HG02840 (cell line): ENCODE measurements at regions not wholly inside any gene's neighbourhood (a gene's known extent, or its start where the extent isn't known, plus 50 kb on each side); places are given as distances from the start of the nearest gene placed in this dataset.
A peak's percentile ranks its signal among the peaks of the same experiment; 100 is the strongest.

ENCODE experiments used
- ATAC-seq: cut with Tn5 transposase; IDR thresholded peaks from one replicate; pipeline ENCODE4 v1.9.1; 2021; ENCODE audit warnings: mild to moderate bottlenecking, moderate library complexity, moderate number of reproducible peaks; ENCODE audit not compliant: unreplicated experiment, low FRiP score

GRCh38 chr15:70494517-70494851 is 268.9 kb downstream of the UACA start:
- no peak for ATAC-seq

DNA sequence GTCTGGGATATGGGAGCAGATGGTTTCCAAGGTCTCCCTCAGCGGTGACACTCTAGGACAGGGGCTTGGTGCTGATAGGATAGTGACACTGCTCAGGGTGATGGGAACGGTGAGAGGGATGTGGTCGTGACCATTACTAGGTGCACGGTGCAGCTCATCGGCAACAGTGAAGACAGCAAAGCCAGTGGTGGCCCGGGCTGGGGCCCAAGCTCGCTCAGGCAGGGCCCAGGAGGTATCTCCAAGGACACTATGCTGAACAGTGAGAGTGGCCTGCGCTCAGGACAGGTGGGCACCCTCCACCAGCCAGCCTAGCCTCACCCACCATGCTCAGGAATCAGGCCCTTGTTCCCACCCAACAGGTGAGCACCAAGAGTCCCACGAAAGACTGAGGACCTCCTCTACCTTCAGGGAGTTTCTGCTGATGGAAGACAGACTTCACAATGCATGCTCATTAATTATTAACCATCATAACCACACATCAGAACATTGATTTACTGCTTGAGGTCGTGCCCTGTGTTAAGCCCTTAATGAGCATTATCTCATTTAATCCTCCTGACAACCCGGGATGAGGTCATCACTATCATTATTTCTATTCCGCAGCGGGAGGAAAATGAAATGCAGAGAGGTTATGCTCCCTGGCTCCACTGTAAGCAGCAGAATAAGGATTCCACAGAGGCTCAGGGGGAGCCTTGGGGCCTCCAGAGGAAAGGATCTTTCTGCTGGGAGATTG is 269.4 kb downstream of the UACA start:
- no peak for ATAC-seq

GRCh38 chr15:70493376-70493775 is 270.0 kb downstream of the UACA start:
- ATAC-seq = no peak

DNA sequence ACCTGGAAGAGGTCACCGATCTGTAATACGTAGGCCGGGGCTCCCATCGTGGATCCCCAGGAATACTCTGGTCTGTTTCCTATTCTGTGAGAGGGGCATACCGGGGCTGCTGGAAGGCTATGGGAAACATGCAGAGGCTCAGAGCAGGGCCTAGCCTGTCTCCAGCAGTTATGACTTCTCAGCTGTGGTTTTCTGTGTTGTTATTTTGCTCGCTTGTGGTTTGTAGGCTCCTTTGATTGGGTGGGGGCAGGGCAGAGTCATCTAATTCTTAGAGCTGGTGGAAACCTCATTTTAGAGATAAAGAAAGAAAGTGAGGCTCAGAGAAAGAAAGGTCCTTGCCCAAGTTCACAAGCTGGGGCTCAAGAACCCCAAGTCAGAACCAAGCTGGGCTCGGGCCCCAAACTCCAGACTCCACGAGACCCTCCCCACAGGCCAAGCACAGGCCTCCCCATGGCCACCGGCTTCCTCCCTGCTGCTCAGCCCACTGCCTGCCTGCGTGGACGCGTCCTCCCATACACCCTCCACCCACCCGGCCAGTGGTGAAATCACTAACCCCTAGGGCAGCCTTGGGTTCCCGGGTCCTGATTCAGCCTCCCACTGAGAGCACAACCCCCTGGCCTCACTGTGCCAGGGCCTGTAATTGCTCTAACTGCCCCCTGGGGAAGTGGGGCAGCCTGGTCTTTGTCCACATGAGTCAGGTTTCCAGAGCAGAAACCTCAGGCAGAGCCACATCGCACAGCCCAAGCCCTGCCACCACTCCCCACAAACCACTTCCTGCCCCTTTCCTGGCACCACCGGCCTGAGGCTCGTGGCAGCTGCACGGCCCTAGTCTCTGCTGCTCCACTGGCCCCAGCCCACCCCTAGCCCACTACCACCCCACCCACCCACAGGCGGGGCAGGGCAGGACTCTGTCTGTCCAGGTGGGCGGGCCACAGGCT is 270.8 kb downstream of the UACA start:
- ATAC-seq = peak; percentile 46

GRCh38 chr15:70491641-70492040 is 271.7 kb downstream of the UACA start:
- no peak for ATAC-seq

GRCh38 chr15:70491201-70491621 is 272.1 kb downstream of the UACA start:
- no peak for ATAC-seq

- ATAC-seq = no peak
These were observed 272.6 kb downstream of the UACA start for GRCh38 chr15:70490838-70491155.

DNA sequence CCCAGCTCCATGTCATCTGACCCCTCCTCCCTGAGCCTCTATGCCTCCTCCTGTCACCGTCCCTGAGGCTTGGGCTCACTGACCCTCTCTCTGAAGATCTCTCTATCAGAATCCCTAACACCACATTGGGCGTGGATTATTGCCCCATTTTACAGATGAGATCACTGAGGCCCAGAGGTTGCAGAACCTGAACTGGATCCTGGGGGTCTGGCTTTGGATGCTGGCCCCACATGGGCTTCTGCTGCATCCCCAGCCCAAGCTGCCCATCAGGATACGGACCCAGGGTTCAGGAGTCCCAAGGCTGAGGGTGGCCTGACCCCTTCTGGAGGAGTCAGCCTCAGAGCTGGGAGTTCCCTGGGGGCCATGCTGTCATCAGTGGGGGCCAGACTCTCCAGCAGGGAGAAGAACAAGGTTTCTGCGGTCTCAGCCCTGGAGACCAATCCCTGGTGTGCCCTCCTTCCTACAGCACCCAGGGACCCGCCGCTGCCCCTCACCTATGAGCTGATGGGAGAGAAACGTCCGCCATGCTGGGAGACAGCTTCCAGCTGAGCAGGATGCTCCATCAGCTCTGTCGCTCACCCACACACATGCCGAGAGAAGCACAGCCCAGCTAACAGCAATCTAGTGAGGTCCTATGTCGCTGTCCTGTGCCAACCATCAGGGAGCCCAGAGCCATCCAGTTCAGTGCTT is 273.1 kb downstream of the UACA start:
- no peak for ATAC-seq

DNA sequence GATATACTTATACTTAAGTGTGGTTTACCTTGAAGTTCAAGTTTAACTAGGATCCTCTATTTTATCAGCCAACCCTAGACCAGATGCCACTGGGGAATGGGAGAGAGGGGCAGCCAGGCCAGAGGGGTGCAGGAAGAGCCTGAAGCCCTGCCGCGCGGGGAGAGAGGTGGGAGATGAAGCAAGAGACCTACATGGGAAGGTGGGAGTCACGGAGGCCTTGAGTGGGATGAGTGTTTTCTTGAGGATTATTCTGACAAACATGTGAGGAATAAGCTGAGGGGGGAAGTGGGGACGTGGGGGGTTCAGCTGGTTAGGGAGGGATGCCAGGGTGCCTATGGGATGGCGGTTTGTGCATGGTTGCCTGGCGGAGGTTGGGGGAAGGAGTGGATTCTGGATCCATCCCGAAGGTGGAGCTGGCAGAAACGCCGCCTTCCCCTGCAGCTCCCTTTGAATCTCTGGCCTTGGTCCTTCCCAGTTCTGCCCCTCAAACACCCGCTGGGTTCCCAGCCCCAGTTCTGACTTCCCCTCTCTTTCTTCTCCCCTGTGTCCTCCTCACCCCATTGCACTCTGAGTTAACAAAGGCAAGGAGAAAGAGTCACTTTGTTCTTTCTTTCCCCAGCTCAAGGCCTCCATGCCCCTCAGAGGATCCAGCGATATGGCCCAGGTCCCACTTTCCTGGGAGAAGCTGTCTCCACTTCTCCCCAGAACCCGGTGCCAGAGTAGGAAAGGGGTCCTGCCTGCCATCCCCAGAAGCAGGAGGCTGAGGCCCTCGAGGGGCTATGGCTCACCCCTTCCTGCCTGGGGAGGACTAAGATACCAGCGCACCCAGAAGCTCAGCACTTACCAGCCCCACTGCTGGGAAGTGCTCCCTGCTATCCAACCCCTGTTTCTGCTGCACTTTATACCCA is 274.2 kb downstream of the UACA start:
- no peak for ATAC-seq

DNA sequence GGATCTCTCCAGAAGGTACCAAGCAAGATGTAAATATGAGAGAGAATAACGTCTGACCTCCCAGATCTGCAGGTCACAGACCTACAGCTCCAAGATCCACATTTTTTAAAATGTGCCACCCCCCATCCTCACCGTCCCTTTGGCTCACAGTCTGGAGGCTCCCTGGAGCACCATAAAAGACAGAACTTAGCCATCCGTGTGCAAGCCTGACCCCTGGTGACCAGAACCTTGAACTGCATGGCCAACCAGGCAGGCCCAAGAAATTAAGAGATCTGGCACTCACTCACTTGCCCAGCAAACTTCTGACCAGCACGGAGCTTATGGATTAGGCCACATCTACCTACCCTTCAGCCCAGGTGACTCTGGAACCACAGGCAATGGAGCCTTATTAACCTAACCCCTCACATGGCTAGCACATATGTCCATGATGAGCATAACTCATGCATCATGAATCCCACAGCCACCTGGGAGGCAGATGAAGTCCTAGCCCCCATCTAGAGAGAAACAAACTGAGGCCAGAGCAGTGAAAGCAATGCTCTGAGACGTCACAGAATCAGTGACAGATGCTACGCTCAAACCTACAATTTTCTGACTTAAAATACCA is 275.3 kb downstream of the UACA start:
- ATAC-seq = no peak

- ATAC-seq = peak; percentile 12
These were observed 276.0 kb downstream of the UACA start for GRCh38 chr15:70487387-70487740.

GRCh38 chr15:70486451-70487386 is 276.6 kb downstream of the UACA start:
- peak; percentile 49 for ATAC-seq

- no peak for ATAC-seq
These were observed 277.3 kb downstream of the UACA start for GRCh38 chr15:70486012-70486411.

DNA sequence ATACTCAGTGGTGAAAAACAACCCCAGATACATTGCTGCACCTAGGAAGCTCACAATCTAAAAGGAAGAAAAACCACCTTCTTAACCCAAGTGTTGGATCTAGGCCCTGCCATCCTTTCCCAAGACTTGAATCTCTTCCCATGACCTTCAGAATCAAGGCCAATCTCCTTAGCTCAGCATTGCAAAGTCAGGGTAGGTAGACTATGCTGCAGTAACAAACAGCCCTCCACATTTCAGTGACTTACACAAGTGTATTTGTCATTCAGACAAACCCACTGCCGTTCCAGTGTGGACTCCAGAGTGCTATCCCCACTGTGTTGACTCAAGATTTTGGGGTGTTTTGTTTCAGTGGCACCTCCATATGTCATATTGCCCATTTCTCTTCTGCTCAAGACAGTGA is 278.4 kb downstream of the UACA start:
- ATAC-seq = no peak

DNA sequence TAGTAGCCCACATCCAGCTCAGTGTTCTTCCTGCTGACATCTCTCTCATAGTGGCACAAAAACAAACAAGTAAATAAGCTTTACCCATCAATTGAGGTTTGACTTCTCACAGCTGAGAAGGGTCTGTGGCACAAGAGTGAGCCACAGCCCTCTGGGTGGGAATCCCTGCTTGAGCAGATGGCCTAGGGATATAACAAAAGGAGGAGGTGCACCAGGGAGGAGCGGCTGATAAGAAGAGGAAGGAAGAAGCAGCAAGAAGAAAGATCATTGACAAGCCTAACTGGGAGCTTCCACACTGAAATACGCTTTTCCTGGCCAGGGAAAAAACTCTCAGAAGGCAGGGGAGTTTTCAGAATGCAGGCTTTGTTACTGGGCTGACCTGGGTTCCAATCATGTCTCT is 279.8 kb downstream of the UACA start:
- no peak for ATAC-seq

- ATAC-seq = no peak
These were observed 283.0 kb downstream of the UACA start for GRCh38 chr15:70480196-70480856.

DNA sequence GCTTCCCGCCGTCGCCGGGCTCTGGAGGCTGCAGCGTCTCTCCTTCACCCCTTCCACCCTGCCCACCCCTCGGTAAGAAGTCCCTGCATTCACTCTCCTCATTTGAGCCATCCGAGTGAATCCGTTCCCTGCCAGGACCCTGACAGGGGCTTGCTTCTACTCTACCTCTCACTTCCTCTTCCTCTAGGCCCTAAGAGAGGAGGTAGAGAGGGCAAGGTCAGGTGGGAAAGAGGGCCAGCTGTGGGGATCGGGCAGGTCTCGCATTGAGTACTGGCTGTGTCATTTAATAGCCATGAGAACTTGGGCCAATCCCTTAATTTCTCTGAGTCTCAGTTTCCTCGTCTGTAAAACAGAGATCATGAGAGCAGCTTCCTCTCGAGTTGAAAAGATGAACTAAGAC is 283.6 kb downstream of the UACA start:
- ATAC-seq = no peak

GRCh38 chr15:70479056-70479455 is 284.3 kb downstream of the UACA start:
- ATAC-seq = no peak
